ENCODE measurements at regions not wholly inside any gene's neighbourhood (a gene's known extent, or its start where the extent isn't known, plus 50 kb on each side); places are given as distances from the start of the nearest gene placed in this dataset.

GRCh38 chr2:11038641-11039040 lies 116.6 kb upstream of the SLC66A3 start:
- TF ChIP-seq TOX (CRISPR knock-in tag; IDR thresholded peaks at IDR 0.05; ENCODE audit: borderline replicate concordance) = no peak
- TF ChIP-seq RARB (CRISPR knock-in tag; IDR thresholded peaks at IDR 0.05) = no peak
- TF ChIP-seq BACH2 (CRISPR knock-in tag; IDR thresholded peaks at IDR 0.05; ENCODE audit: borderline replicate concordance) = no peak
- no peak for TF ChIP-seq ZFP3 (CRISPR knock-in tag; IDR thresholded peaks at IDR 0.05)
- TF ChIP-seq ARNTL (CRISPR knock-in tag; IDR thresholded peaks at IDR 0.05; ENCODE audit: borderline replicate concordance, low read depth) = no peak
- no peak for TF ChIP-seq ZNF565 (CRISPR knock-in tag; conservative IDR thresholded peaks at IDR 0.05; ENCODE audit: low read depth)
- TF ChIP-seq CSDC2 (CRISPR knock-in tag; IDR thresholded peaks at IDR 0.05) = no peak
- TF ChIP-seq ISL1 (CRISPR knock-in tag; IDR thresholded peaks at IDR 0.05) = no peak
- TF ChIP-seq TSHZ2 (CRISPR knock-in tag; IDR thresholded peaks at IDR 0.05) = no peak
- no peak for TF ChIP-seq PATZ1 (CRISPR knock-in tag; IDR thresholded peaks at IDR 0.05; ENCODE audit: borderline replicate concordance)
- no peak for TF ChIP-seq GLIS3 (CRISPR knock-in tag; IDR thresholded peaks at IDR 0.05)
- no peak for TF ChIP-seq ZNF8 (CRISPR knock-in tag; IDR thresholded peaks at IDR 0.05)
- ATAC-seq = no peak

DNA sequence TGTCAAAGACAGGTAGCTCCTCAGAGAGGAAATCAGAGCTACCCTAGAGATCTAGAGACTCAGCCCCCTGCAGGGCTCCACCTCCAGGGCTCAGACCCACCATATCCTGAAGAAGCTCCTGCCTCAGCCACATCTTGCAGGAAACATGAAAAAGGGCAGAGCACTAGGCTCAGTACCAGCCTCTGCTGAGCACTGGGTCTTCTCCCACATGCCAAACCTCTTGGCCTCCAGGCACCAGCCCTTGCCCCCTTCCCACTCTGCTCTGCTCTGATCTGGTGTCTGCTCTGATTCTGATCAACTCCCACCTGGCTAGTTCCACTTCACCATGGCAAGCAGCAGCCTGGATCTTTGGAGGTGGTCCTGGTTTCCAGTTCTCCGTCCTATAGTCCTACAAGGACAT lies 114.3 kb upstream of the SLC66A3 start:
- no peak for ATAC-seq

More for the DNA sequence above, 114.3 kb upstream of the SLC66A3 start:
- TF ChIP-seq PPARA (CRISPR knock-in tag; IDR thresholded peaks at IDR 0.05; ENCODE audit: borderline replicate concordance) = no peak
- TF ChIP-seq ZFP3 (CRISPR knock-in tag; IDR thresholded peaks at IDR 0.05) = no peak
- TF ChIP-seq SNAI2 (CRISPR knock-in tag; IDR thresholded peaks at IDR 0.05) = no peak
- no peak for TF ChIP-seq CSRNP3 (CRISPR knock-in tag; IDR thresholded peaks at IDR 0.05)
- no peak for TF ChIP-seq ARNTL (CRISPR knock-in tag; IDR thresholded peaks at IDR 0.05; ENCODE audit: borderline replicate concordance, low read depth)
- no peak for TF ChIP-seq ZNF565 (CRISPR knock-in tag; conservative IDR thresholded peaks at IDR 0.05; ENCODE audit: low read depth)
- TF ChIP-seq GLIS3 (CRISPR knock-in tag; IDR thresholded peaks at IDR 0.05) = no peak
- TF ChIP-seq BACH2 (CRISPR knock-in tag; IDR thresholded peaks at IDR 0.05; ENCODE audit: borderline replicate concordance) = no peak
- no peak for TF ChIP-seq ESRRG (CRISPR knock-in tag; IDR thresholded peaks at IDR 0.05)
- no peak for TF ChIP-seq ZNF70 (CRISPR knock-in tag; IDR thresholded peaks at IDR 0.05)
- no peak for TF ChIP-seq TOX (CRISPR knock-in tag; IDR thresholded peaks at IDR 0.05; ENCODE audit: borderline replicate concordance)
- TF ChIP-seq POU6F1 (CRISPR knock-in tag; IDR thresholded peaks at IDR 0.05; ENCODE audit: borderline replicate concordance, low read depth) = no peak
- TF ChIP-seq, protein P1, sequence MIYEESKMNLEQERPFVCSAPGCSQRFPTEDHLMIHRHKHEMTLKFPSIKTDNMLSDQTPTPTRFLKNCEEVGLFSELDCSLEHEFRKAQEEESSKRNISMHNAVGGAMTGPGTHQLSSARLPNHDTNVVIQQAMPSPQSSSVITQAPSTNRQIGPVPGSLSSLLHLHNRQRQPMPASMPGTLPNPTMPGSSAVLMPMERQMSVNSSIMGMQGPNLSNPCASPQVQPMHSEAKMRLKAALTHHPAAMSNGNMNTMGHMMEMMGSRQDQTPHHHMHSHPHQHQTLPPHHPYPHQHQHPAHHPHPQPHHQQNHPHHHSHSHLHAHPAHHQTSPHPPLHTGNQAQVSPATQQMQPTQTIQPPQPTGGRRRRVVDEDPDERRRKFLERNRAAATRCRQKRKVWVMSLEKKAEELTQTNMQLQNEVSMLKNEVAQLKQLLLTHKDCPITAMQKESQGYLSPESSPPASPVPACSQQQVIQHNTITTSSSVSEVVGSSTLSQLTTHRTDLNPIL (CRISPR knock-in tag; IDR thresholded peaks at IDR 0.05; ENCODE audit: low read depth) = no peak
- no peak for TF ChIP-seq PATZ1 (CRISPR knock-in tag; IDR thresholded peaks at IDR 0.05; ENCODE audit: borderline replicate concordance)

Measured in SK-N-SH treated with all-trans-retinoic acid at 6 μM for 48 hours (cell line).